Natural killer cell (primary cell): ENCODE measurements at regions not wholly inside any gene's neighbourhood (a gene's known extent, or its start where the extent isn't known, plus 50 kb on each side); places are given as distances from the start of the nearest gene placed in this dataset.
"Not testable (repeated sequence)": the region's sequence is repeated elsewhere in the genome, so short reads cannot be mapped to it uniquely, and the experiment has no call there.

ENCODE experiments used
- ATAC-seq, 3 donors: fragments of 150-1000 bp in 2 of 3; fragments of 200-7000 bp in 1 of 3; cut with Tn5 transposase; 1 replicate in 1 of 3; 2 replicates in 2 of 3; pipeline ENCODE4 v1.10.0; 2021; ENCODE audit warnings: mild to moderate bottlenecking in 2 of 3, moderate library complexity in 2 of 3
- DNase-seq, 2 donors: peaks; one replicate each; pipeline versions ENCODE4 v3.0.0 to v3.0.0-alpha.2; 2013 to 2021; ENCODE audit warnings: mixed read lengths in 1 of 2
- H3K27ac ChIP-seq: one replicate; pipeline ENCODE4 v1.5.1; 2013; ENCODE audit warnings: mild to moderate bottlenecking, low read length
- H3K27me3 ChIP-seq: one replicate; pipeline ENCODE4 v1.6.1; 2013; ENCODE audit warnings: low read length; ENCODE audit not compliant: control insufficient read depth, insufficient read depth
- H3K36me3 ChIP-seq: one replicate; pipeline ENCODE4 v1.6.1; 2013; ENCODE audit warnings: low read length; ENCODE audit not compliant: control insufficient read depth, insufficient read depth
- H3K4me1 ChIP-seq: one replicate; pipeline ENCODE4 v1.6.1; 2013; ENCODE audit warnings: low read length; ENCODE audit not compliant: control insufficient read depth, insufficient read depth
- H3K4me3 ChIP-seq: one replicate; pipeline ENCODE4 v1.5.1; 2013; ENCODE audit warnings: low read length
- H3K9me3 ChIP-seq: one replicate; pipeline ENCODE4 v1.6.1; 2013; ENCODE audit warnings: low read length; ENCODE audit not compliant: control insufficient read depth, insufficient read depth
- H3K27ac Mint-ChIP-seq, 2 donors: one replicate each; pipeline ENCODE4 v1.8.0; 2022; ENCODE audit warnings: mild to moderate bottlenecking in 2 of 2, mixed read lengths in 2 of 2, moderate library complexity in 1 of 2
- H3K27me3 Mint-ChIP-seq, 2 donors: one replicate each; pipeline ENCODE4 v1.8.0; 2022; ENCODE audit warnings: low read depth in 2 of 2, mixed read lengths in 2 of 2
- H3K36me3 Mint-ChIP-seq: one replicate; pipeline ENCODE4 v1.8.0; 2022; ENCODE audit warnings: mixed read lengths
- H3K4me1 Mint-ChIP-seq, 2 donors: one replicate each; pipeline ENCODE4 v1.8.0; 2022; ENCODE audit warnings: mixed read lengths in 2 of 2
- H3K4me3 Mint-ChIP-seq: one replicate; pipeline ENCODE4 v1.8.0; 2022; ENCODE audit warnings: mild to moderate bottlenecking, moderate library complexity, mixed read lengths
- H3K9me3 Mint-ChIP-seq, 2 donors: one replicate each; pipeline ENCODE4 v1.8.0; 2022; ENCODE audit warnings: mixed read lengths in 2 of 2
- CTCF ChIP-seq: fragments of 200-600 bp; IDR thresholded peaks from one replicate; pipeline ENCODE4 v1.8.0; 2022; ENCODE audit warnings: antibody characterized with exemption
- WGBS: methylation state at CpG from one replicate; pipeline ENCODE4 v1.1.7; 2013; ENCODE audit warnings: missing lambda C conversion rate; ENCODE audit not compliant: insufficient coverage; 5-methylcytosine and 5-hydroxymethylcytosine counted together
- intact Hi-C: fragments of 100-400 bp; cut with micrococcal nuclease; formaldehyde crosslinking; loops from one replicate; pipeline ENCODE4 v1.14.2; 2022

GRCh38 chr17:71511266-71511995, 609.4 kb upstream of the SOX9 start:
- Histone ChIP-seq H3K36me3 (no peaks in the 10 kb centered on the region), H3K9me3 (peaks cover 3% of the 10 kb centered on the region), H3K27me3 (no peaks in the 10 kb centered on the region), H3K4me3 (no peak overlapping the region), H3K4me1 (no peaks in the 10 kb centered on the region), H3K27ac (no peak overlapping the region)
- H3K9me3 Mint-ChIP-seq: peaks cover 11 to 15% of the 10 kb centered on the region in 2 donors
- no peaks in the 10 kb centered on the region for H3K36me3 Mint-ChIP-seq
- DNase-seq: no peak
- H3K27me3 Mint-ChIP-seq: no peaks in the 10 kb centered on the region
- no peak overlapping the region for H3K27ac Mint-ChIP-seq
- ATAC-seq: no peak
- no peak overlapping the region for H3K4me3 Mint-ChIP-seq
- 85% methylated on average over 3 of the region's 3 CpGs for WGBS
- intact Hi-C loops: loop anchor here (10.0 kb wide), 1 partner anchor 57 kb away; no protein-coding TSS in a partner anchor
- H3K4me1 Mint-ChIP-seq: no peaks in the 10 kb centered on the region
- TF ChIP-seq CTCF: no peak

- whole genome bisulfite sequencing: 100% methylated on average over 2 of the region's 2 CpGs
- H3K27ac Mint-ChIP-seq, H3K27me3 Mint-ChIP-seq, H3K4me1 Mint-ChIP-seq, H3K4me3 Mint-ChIP-seq, H3K36me3 Mint-ChIP-seq, H3K9me3 ChIP-seq, DNase-seq, H3K27ac ChIP-seq, H3K36me3 ChIP-seq, H3K4me3 ChIP-seq, H3K27me3 ChIP-seq, ATAC-seq, H3K4me1 ChIP-seq: not testable (repeated sequence)
- peaks cover 7 to 14% of the 10 kb centered on the region in 2 donors for H3K9me3 Mint-ChIP-seq
- intact Hi-C loops: loop anchor here (10.0 kb wide), 1 partner anchor 59 kb away; no protein-coding TSS in a partner anchor
These were observed 607.1 kb upstream of the SOX9 start for GRCh38 chr17:71513725-71514124.

GRCh38 chr17:71516149-71516548, 604.7 kb upstream of the SOX9 start:
- intact Hi-C loops: loop anchor here (10.0 kb wide), 1 partner anchor 61 kb away; no protein-coding TSS in a partner anchor
- no peak for TF ChIP-seq CTCF
- H3K27me3 Mint-ChIP-seq: no peaks in the 10 kb centered on the region

GRCh38 chr17:71519285-71519684, 601.5 kb upstream of the SOX9 start:
- no peaks in the 10 kb centered on the region for H3K4me1 ChIP-seq
- no peaks in the 10 kb centered on the region for H3K4me1 Mint-ChIP-seq
- 72% methylated on average over 1 of the region's 2 CpGs for WGBS
- H3K4me3 ChIP-seq: no peak overlapping the region
- no peak overlapping the region for H3K4me3 Mint-ChIP-seq
- H3K36me3 Mint-ChIP-seq: no peaks in the 10 kb centered on the region
- no peaks in the 10 kb centered on the region for H3K27me3 Mint-ChIP-seq
- H3K27ac ChIP-seq: no peak overlapping the region
- intact Hi-C loops: loop anchor here (10.0 kb wide), 1 partner anchor 64 kb away; no protein-coding TSS in a partner anchor
- TF ChIP-seq CTCF: no peak
- no peaks in the 10 kb centered on the region for H3K9me3 ChIP-seq
- ATAC-seq (no peak), DNase-seq (no peak)
- no peaks in the 10 kb centered on the region for H3K27me3 ChIP-seq
- no peaks in the 10 kb centered on the region for H3K36me3 ChIP-seq
- peaks cover 15 to 19% of the 10 kb centered on the region in 2 donors for H3K9me3 Mint-ChIP-seq
- no peak overlapping the region for H3K27ac Mint-ChIP-seq

More at GRCh38 chr17:71516149-71516548, 604.7 kb upstream of the SOX9 start:
- H3K27ac ChIP-seq: no peak overlapping the region
- no peaks in the 10 kb centered on the region for H3K36me3 ChIP-seq
- Mint-ChIP-seq H3K36me3 (no peaks in the 10 kb centered on the region), H3K9me3 (peaks cover 7 to 12% of the 10 kb centered on the region in 2 donors), H3K27ac (no peak overlapping the region), H3K4me3 (no peak overlapping the region), H3K4me1 (no peaks in the 10 kb centered on the region)
- 71% methylated on average over 4 of the region's 6 CpGs for WGBS
- H3K9me3 ChIP-seq: no peaks in the 10 kb centered on the region
- ATAC-seq (no peak), DNase-seq (no peak)
- H3K4me3 ChIP-seq: no peak overlapping the region
- no peaks in the 10 kb centered on the region for H3K27me3 ChIP-seq
- H3K4me1 ChIP-seq: no peaks in the 10 kb centered on the region
